Kidney epithelial cell (primary cell): ENCODE measurements at regions not wholly inside any gene's neighbourhood (a gene's known extent, or its start where the extent isn't known, plus 50 kb on each side); places are given as distances from the start of the nearest gene placed in this dataset.

Experiments used
- DNase-seq: peaks from one replicate; pipeline ENCODE4 v3.0.0-alpha.2; 2010; ENCODE audit warnings: low read depth
- H3K27me3 ChIP-seq: 2 replicates; pipeline ENCODE4 v1.6.0; 2011; ENCODE audit warnings: low read length; ENCODE audit not compliant: control insufficient read depth, insufficient read depth
- H3K36me3 ChIP-seq: 2 replicates; pipeline ENCODE4 v1.5.1; 2011; ENCODE audit warnings: low read length; ENCODE audit not compliant: control insufficient read depth, insufficient read depth
- H3K4me3 ChIP-seq: 2 replicates; pipeline ENCODE4 v1.5.1; 2011; ENCODE audit warnings: low read depth, mild to moderate bottlenecking, control low read depth, low read length
- TF ChIP-seq, protein P1 (sequence below): IDR thresholded peaks from 2 replicates; pipeline ENCODE4 v1.5.1; 2011; ENCODE audit warnings: mild to moderate bottlenecking, moderate library complexity, low read length, control low read depth, inconsistent platforms; ENCODE audit not compliant: insufficient read depth, poor library complexity, severe bottlenecking

DNA sequence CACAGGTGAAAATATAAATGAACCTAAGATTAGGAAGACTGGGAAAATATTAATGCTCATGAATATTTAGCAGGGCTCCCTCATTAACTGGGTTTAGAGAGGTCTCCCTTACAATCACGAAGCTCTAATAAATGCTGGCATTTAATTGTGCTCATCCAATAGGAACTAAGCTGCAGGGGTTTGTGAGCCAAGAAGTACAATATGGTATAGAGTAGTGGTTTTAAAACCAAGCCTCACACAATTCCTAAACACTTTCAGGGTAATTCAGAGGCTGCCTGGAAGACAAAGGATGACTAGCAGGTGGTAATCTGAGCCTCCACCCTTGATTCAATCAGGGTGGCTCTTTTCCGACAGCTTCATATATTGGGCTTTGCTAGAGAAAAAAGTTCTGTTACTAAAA, 103.3 kb downstream of the GPAM start:
- Histone ChIP-seq H3K4me3 (no peak overlapping the region), H3K27me3 (no peaks in the 10 kb centered on the region), H3K36me3 (no peaks in the 10 kb centered on the region)
- no peak for DNase-seq
- TF ChIP-seq, protein P1, sequence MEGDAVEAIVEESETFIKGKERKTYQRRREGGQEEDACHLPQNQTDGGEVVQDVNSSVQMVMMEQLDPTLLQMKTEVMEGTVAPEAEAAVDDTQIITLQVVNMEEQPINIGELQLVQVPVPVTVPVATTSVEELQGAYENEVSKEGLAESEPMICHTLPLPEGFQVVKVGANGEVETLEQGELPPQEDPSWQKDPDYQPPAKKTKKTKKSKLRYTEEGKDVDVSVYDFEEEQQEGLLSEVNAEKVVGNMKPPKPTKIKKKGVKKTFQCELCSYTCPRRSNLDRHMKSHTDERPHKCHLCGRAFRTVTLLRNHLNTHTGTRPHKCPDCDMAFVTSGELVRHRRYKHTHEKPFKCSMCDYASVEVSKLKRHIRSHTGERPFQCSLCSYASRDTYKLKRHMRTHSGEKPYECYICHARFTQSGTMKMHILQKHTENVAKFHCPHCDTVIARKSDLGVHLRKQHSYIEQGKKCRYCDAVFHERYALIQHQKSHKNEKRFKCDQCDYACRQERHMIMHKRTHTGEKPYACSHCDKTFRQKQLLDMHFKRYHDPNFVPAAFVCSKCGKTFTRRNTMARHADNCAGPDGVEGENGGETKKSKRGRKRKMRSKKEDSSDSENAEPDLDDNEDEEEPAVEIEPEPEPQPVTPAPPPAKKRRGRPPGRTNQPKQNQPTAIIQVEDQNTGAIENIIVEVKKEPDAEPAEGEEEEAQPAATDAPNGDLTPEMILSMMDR = no peak

DNA sequence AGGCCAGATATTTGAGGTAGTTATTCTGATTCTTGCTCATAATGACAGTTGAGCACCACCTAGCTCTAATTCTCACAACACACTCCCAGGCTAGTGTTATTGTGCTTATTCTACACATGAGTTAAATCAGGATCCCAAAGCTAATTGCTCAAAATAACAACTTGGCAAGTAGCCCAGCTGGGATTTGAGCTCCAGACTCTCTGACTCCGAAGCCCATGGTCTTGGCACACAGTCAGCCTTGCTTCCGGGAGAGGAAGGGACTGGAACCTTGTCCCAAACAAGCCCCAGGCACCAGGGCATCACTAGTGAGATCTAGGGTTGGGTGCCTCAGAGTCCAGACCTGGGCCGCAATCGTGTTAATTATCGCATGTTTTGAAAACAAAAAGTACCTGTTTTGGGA, 101.4 kb downstream of the GPAM start:
- Histone ChIP-seq H3K27me3 (no peaks in the 10 kb centered on the region), H3K36me3 (no peaks in the 10 kb centered on the region), H3K4me3 (no peak overlapping the region)
- no peak for DNase-seq
- TF ChIP-seq, protein P1 = no peak

DNA sequence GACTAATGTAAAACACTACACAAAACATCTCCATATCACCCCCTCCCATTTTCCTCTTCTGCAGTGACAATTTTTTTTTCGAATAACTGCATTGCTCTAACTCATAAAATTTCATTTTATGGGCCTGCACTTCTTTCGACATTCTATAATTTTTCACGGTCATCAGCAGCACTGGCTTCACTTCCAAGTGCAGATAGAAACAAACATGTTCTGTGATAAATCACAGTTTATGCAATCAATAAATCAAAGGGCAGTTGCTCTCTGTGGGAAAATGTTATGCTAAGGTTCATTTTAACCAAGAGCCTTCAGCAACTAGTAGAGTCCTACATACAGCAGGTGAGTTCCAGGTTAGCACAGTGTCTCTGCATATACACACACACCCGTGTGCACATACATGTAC, 100.1 kb downstream of the GPAM start:
- H3K27me3 ChIP-seq = no peaks in the 10 kb centered on the region
- H3K36me3 ChIP-seq = no peaks in the 10 kb centered on the region
- H3K4me3 ChIP-seq = no peak overlapping the region
- no peak for DNase-seq
- TF ChIP-seq, protein P1 = no peak

DNA sequence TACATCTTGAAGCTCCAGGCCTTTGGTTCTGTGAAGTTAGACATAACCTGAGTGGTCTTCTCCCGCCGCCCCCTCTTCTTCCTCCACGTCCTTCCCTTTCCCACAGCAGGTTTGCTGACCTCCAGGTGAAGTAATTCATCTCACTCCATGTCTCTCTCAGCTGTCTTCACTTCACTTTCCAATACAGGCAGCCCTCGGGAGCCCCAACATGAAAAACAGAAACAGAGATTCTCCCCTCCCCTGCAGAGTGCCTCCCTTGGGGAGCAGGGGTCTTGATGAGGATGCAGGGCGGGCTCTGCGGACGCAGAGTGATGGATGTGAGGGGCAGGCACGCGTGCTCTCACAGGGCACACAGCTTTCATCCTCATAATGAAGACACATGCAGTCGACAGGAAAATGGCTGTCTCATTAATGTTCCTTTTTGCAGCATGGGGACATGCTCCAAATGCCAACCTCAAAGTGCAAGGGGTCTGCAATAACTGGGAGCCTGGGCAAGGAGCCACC, 95.6 kb downstream of the GPAM start:
- DNase-seq = no peak
- Histone ChIP-seq H3K27me3 (no peaks in the 10 kb centered on the region), H3K36me3 (no peaks in the 10 kb centered on the region), H3K4me3 (no peak overlapping the region)
- TF ChIP-seq, protein P1 = no peak

DNA sequence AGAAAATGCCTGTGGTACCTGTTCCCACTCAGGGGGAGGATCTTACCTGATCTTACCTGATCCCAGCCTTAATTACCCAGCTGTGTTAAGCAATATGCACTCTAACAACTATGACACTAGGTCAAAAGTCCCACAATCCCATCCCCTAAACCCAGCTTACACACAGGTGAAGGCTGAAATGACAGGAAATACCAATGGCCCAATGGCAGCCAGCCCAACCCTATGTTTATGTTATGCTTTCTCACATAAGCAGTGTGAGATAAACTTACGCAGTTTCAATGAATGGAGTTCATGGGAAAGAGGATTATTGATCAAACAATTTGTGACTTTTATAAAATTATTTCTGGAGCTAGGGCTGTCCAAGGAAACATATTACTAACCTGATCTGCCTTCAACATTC, 91.9 kb downstream of the GPAM start:
- no peak overlapping the region for H3K4me3 ChIP-seq
- no peaks in the 10 kb centered on the region for H3K27me3 ChIP-seq
- TF ChIP-seq, protein P1 = no peak
- no peak for DNase-seq
- no peaks in the 10 kb centered on the region for H3K36me3 ChIP-seq

DNA sequence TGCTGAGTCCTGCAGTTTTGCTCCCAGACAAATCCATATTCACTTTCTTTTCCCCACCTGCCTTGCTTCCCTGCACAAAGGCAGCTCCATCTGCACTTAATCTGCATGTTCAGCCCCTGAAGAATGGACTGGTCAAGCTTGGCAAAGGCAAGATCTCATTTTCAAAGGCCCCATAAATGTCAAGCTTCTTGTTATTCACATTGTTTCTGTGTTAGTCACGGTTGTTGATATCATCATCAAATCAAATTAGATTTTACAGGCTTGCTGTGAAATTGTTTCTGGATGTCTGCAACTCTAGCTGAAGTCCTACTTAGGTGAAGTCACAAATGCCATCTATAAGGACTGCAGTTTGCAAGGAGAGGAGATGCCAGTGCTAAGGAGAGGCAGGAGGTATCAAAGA, 91.0 kb downstream of the GPAM start:
- Histone ChIP-seq H3K36me3 (no peaks in the 10 kb centered on the region), H3K4me3 (no peak overlapping the region), H3K27me3 (no peaks in the 10 kb centered on the region)
- DNase-seq = no peak
- TF ChIP-seq, protein P1 = no peak
